ENCODE measurements at regions not wholly inside any gene's neighbourhood (a gene's known extent, or its start where the extent isn't known, plus 50 kb on each side); places are given as distances from the start of the nearest gene placed in this dataset.

GRCh38 chr6:81689580-81689979 lies 62.9 kb downstream of the TENT5A start:
- no peak overlapping the region for H3K23ac ChIP-seq (ENCODE audit: low read depth, low read length, poor library complexity)
- H3K9ac ChIP-seq (ENCODE audit: low read depth, low read length, poor library complexity): no peak overlapping the region
- no peaks in the 10 kb centered on the region for H3K27me3 ChIP-seq (ENCODE audit: control insufficient read depth in 3 of 3, insufficient read depth in 3 of 3, low read depth in 1 of 3, low read length in 3 of 3)
- H3K4me3 ChIP-seq (ENCODE audit: low read length in 2 of 2): no peak overlapping the region
- H2BK15ac ChIP-seq (ENCODE audit: low read length): no peak overlapping the region
- DNase-seq (ENCODE audit: low spot score): no peak
- H4K91ac ChIP-seq (ENCODE audit: low read depth, low read length, poor library complexity): no peak overlapping the region
- H3K79me1 ChIP-seq (ENCODE audit: low read depth, low read length): no peaks in the 10 kb centered on the region
- no peak overlapping the region for H3K14ac ChIP-seq (ENCODE audit: low read length)
- no peak overlapping the region for H3K4ac ChIP-seq (ENCODE audit: low read length)
- H3K36me3 ChIP-seq (replicated peaks in 1 of 2; ENCODE audit: control insufficient read depth in 2 of 2, insufficient read depth in 2 of 2, low read length in 2 of 2): no peaks in the 10 kb centered on the region
- no peak overlapping the region for H3K18ac ChIP-seq (ENCODE audit: low read length)
- H3K27ac ChIP-seq (replicated peaks; ENCODE audit: low read length): no peak overlapping the region
- H2BK5ac ChIP-seq (ENCODE audit: low read length): no peak overlapping the region
- no peak overlapping the region for H2BK120ac ChIP-seq (ENCODE audit: low read depth, low read length)
- H3K4me1 ChIP-seq (ENCODE audit: control insufficient read depth in 2 of 2, insufficient read depth in 1 of 2, low read depth in 1 of 2, low read length in 2 of 2): peaks cover 0 to 4% of the 10 kb centered on the region in 2 donors
- no CpG with 5 or more reads among the region's 3 CpGs for WGBS, 2 donors (ENCODE audit: extremely low coverage in 2 of 2, insufficient read length in 2 of 2, insufficient replicate concordance in 1 of 2)
- no peak overlapping the region for H3K4me2 ChIP-seq (ENCODE audit: insufficient read depth, low read length, poor library complexity, severe bottlenecking)
- no peak overlapping the region for H2BK12ac ChIP-seq (ENCODE audit: low read length)
- H3K9me3 ChIP-seq (replicated peaks in 1 of 2; ENCODE audit: control insufficient read depth in 2 of 2, insufficient read depth in 1 of 2, low read depth in 1 of 2, low read length in 2 of 2): no peaks in the 10 kb centered on the region
- H4K8ac ChIP-seq (ENCODE audit: low read depth, low read length): no peak overlapping the region
- H2AFZ ChIP-seq (ENCODE audit: low read length): no peak overlapping the region
- H2AK5ac ChIP-seq (ENCODE audit: low read depth, low read length): no peak overlapping the region

DNA sequence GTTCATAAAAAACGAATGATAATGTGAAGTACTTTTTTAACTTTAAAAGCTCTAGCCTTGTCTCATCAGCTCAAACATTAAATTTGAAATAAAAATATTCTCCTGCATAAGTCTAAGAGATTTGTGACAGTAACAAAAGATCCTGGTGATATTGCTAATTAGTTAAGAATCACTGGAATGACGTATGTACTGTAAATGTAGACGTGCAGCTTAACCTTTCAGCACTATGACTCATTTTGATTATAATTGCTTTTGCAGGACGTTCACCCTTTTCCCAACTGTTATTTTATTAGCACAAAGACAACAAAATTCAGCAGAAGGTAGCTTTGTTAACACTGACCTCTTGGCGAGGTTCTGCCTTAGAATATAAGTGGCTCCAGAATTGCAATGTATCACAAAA lies 68.6 kb downstream of the TENT5A start:
- H2AFZ ChIP-seq (ENCODE audit: low read length): no peak overlapping the region
- no peak for DNase-seq (ENCODE audit: low spot score)
- H3K4me3 ChIP-seq (ENCODE audit: low read length in 2 of 2): no peak overlapping the region
- no peaks in the 10 kb centered on the region for H3K27me3 ChIP-seq (ENCODE audit: control insufficient read depth in 3 of 3, insufficient read depth in 3 of 3, low read depth in 1 of 3, low read length in 3 of 3)
- H3K36me3 ChIP-seq (replicated peaks in 1 of 2; ENCODE audit: control insufficient read depth in 2 of 2, insufficient read depth in 2 of 2, low read length in 2 of 2): no peaks in the 10 kb centered on the region
- H2BK12ac ChIP-seq (ENCODE audit: low read length): no peak overlapping the region
- no peak overlapping the region for H3K4ac ChIP-seq (ENCODE audit: low read length)
- H4K91ac ChIP-seq (ENCODE audit: low read depth, low read length, poor library complexity): no peak overlapping the region
- H3K4me2 ChIP-seq (ENCODE audit: insufficient read depth, low read length, poor library complexity, severe bottlenecking): no peak overlapping the region
- H3K27ac ChIP-seq (replicated peaks; ENCODE audit: low read length): no peak overlapping the region
- no peak overlapping the region for H3K9ac ChIP-seq (ENCODE audit: low read depth, low read length, poor library complexity)
- no peak overlapping the region for H3K23ac ChIP-seq (ENCODE audit: low read depth, low read length, poor library complexity)
- H2BK15ac ChIP-seq (ENCODE audit: low read length): no peak overlapping the region
- no peak overlapping the region for H2BK120ac ChIP-seq (ENCODE audit: low read depth, low read length)
- no peaks in the 10 kb centered on the region for H3K9me3 ChIP-seq (replicated peaks in 1 of 2; ENCODE audit: control insufficient read depth in 2 of 2, insufficient read depth in 1 of 2, low read depth in 1 of 2, low read length in 2 of 2)
- no peak overlapping the region for H3K18ac ChIP-seq (ENCODE audit: low read length)
- WGBS, 2 donors (ENCODE audit: extremely low coverage in 2 of 2, insufficient read length in 2 of 2, insufficient replicate concordance in 1 of 2): no CpG with 5 or more reads among the region's 5 CpGs
- H2AK5ac ChIP-seq (ENCODE audit: low read depth, low read length): no peak overlapping the region
- H2BK5ac ChIP-seq (ENCODE audit: low read length): no peak overlapping the region
- no peaks in the 10 kb centered on the region for H3K4me1 ChIP-seq (ENCODE audit: control insufficient read depth in 2 of 2, insufficient read depth in 1 of 2, low read depth in 1 of 2, low read length in 2 of 2)
- H3K14ac ChIP-seq (ENCODE audit: low read length): no peak overlapping the region
- no peaks in the 10 kb centered on the region for H3K79me1 ChIP-seq (ENCODE audit: low read depth, low read length)
- no peak overlapping the region for H4K8ac ChIP-seq (ENCODE audit: low read depth, low read length)

DNA sequence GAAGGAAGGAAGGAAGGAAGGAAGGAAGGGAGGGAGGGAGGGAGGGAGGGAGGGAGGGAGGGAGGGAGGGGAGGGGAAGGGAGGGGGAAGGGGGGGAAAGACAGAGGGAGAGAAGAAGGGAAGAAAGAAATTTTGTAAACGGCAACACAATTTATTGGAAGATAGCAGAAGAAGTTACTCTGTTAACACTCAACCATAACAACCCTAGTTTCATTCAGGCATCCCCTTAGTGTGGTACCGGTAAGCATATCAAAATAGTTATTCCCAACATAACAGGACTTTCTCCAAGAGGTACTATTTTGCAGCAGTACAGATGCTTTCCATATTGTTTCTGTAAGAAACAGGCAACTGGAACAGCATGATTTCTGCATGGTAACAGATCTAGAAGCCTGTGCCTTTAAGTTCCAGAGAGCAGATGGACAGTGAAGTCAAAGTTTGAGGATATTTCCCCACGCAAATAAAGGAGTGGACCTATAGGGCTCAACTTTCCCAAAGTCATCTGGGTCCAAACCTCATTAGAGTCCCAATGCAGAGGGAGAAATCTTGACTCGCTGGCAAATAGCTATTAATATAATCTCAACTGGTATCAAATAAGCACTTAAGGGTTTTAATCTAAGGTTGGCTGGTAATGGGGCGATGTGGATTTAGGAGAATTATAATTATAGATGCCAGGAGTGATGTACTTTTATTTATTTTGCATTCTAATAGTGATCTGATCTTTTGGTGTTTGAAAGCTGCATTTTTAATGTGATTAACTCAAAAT lies 69.4 kb downstream of the TENT5A start:
- Histone ChIP-seq H2AFZ (ENCODE audit: low read length) (no peak overlapping the region), H2BK5ac (ENCODE audit: low read length) (no peak overlapping the region), H3K9me3 (replicated peaks in 1 of 2; ENCODE audit: control insufficient read depth in 2 of 2, insufficient read depth in 1 of 2, low read depth in 1 of 2, low read length in 2 of 2) (no peaks in the 10 kb centered on the region), H3K27ac (replicated peaks; ENCODE audit: low read length) (no peak overlapping the region), H3K4me3 (ENCODE audit: low read length in 2 of 2) (no peak overlapping the region), H3K4me1 (ENCODE audit: control insufficient read depth in 2 of 2, insufficient read depth in 1 of 2, low read depth in 1 of 2, low read length in 2 of 2) (no peaks in the 10 kb centered on the region), H4K8ac (ENCODE audit: low read depth, low read length) (no peak overlapping the region), H3K23ac (ENCODE audit: low read depth, low read length, poor library complexity) (no peak overlapping the region), H2BK15ac (ENCODE audit: low read length) (no peak overlapping the region), H3K4me2 (ENCODE audit: insufficient read depth, low read length, poor library complexity, severe bottlenecking) (no peak overlapping the region), H3K36me3 (replicated peaks in 1 of 2; ENCODE audit: control insufficient read depth in 2 of 2, insufficient read depth in 2 of 2, low read length in 2 of 2) (no peaks in the 10 kb centered on the region), H3K4ac (ENCODE audit: low read length) (no peak overlapping the region), H3K9ac (ENCODE audit: low read depth, low read length, poor library complexity) (no peak overlapping the region), H3K27me3 (ENCODE audit: control insufficient read depth in 3 of 3, insufficient read depth in 3 of 3, low read depth in 1 of 3, low read length in 3 of 3) (no peaks in the 10 kb centered on the region), H2BK12ac (ENCODE audit: low read length) (no peak overlapping the region), H4K91ac (ENCODE audit: low read depth, low read length, poor library complexity) (no peak overlapping the region), H2AK5ac (ENCODE audit: low read depth, low read length) (no peak overlapping the region), H3K14ac (ENCODE audit: low read length) (no peak overlapping the region), H3K18ac (ENCODE audit: low read length) (no peak overlapping the region), H3K79me1 (ENCODE audit: low read depth, low read length) (no peaks in the 10 kb centered on the region), H2BK120ac (ENCODE audit: low read depth, low read length) (no peak overlapping the region)
- 100% methylated on average over 1 of the region's 5 CpGs; no CpG with 5 or more reads in 1 of the 2 donors for WGBS, 2 donors (ENCODE audit: extremely low coverage in 2 of 2, insufficient read length in 2 of 2, insufficient replicate concordance in 1 of 2)
- no peak for DNase-seq (ENCODE audit: low spot score)

DNA sequence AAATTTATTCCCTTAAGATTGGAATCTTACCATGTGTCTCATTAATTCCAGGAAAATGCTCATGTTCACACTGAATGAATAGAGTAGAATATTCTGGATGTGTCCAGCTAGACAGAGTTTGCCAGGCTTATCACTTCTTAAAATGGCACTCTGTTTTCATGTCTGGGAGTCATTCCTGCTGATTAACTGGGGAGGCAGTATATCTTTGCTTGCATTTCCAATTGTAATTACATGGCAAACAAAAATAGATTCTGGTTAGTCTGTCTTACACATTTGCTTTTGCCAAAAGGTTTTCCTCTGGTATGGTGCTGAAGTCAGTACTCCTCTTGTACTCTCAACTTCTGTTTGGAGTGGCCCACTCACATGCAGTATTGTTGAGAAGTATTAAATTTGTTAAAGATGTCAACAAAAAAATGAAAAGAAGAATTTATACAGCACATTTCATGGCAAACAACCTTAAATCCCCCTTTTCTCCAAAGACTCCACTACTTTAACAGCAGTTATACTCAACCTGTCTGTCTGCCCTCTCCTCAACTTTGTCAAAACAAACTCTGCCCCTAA lies 70.2 kb downstream of the TENT5A start:
- Histone ChIP-seq H4K8ac (ENCODE audit: low read depth, low read length) (no peak overlapping the region), H2BK120ac (ENCODE audit: low read depth, low read length) (no peak overlapping the region), H3K79me1 (ENCODE audit: low read depth, low read length) (no peaks in the 10 kb centered on the region), H3K4me1 (ENCODE audit: control insufficient read depth in 2 of 2, insufficient read depth in 1 of 2, low read depth in 1 of 2, low read length in 2 of 2) (no peaks in the 10 kb centered on the region), H3K4ac (ENCODE audit: low read length) (no peak overlapping the region), H2BK12ac (ENCODE audit: low read length) (no peak overlapping the region), H2BK5ac (ENCODE audit: low read length) (no peak overlapping the region), H2AFZ (ENCODE audit: low read length) (no peak overlapping the region), H3K27ac (replicated peaks; ENCODE audit: low read length) (no peak overlapping the region), H3K4me3 (ENCODE audit: low read length in 2 of 2) (no peak overlapping the region), H3K23ac (ENCODE audit: low read depth, low read length, poor library complexity) (no peak overlapping the region), H3K18ac (ENCODE audit: low read length) (no peak overlapping the region), H3K4me2 (ENCODE audit: insufficient read depth, low read length, poor library complexity, severe bottlenecking) (no peak overlapping the region), H3K9ac (ENCODE audit: low read depth, low read length, poor library complexity) (no peak overlapping the region), H3K14ac (ENCODE audit: low read length) (no peak overlapping the region), H4K91ac (ENCODE audit: low read depth, low read length, poor library complexity) (no peak overlapping the region), H3K9me3 (replicated peaks in 1 of 2; ENCODE audit: control insufficient read depth in 2 of 2, insufficient read depth in 1 of 2, low read depth in 1 of 2, low read length in 2 of 2) (no peaks in the 10 kb centered on the region), H3K27me3 (ENCODE audit: control insufficient read depth in 3 of 3, insufficient read depth in 3 of 3, low read depth in 1 of 3, low read length in 3 of 3) (no peaks in the 10 kb centered on the region), H2BK15ac (ENCODE audit: low read length) (no peak overlapping the region), H3K36me3 (replicated peaks in 1 of 2; ENCODE audit: control insufficient read depth in 2 of 2, insufficient read depth in 2 of 2, low read length in 2 of 2) (no peaks in the 10 kb centered on the region), H2AK5ac (ENCODE audit: low read depth, low read length) (no peak overlapping the region)
- DNase-seq (ENCODE audit: low spot score): no peak

All from neuronal stem cell (in vitro differentiated cells).